HG03175 (cell line): ENCODE measurements at regions not wholly inside any gene's neighbourhood (a gene's known extent, or its start where the extent isn't known, plus 50 kb on each side); places are given as distances from the start of the nearest gene placed in this dataset.
"Not testable (repeated sequence)": the region's sequence is repeated elsewhere in the genome, so short reads cannot be mapped to it uniquely, and the experiment has no call there.

Experiments used
- ATAC-seq: cut with Tn5 transposase; IDR thresholded peaks from one replicate; pipeline ENCODE4 v1.9.1; 2021; ENCODE audit warnings: mild to moderate bottlenecking, moderate library complexity; ENCODE audit not compliant: unreplicated experiment

- not testable (repeated sequence) for ATAC-seq
Measured at GRCh38 chr6:30807566-30807965, 63.2 kb upstream of the IER3 start.

GRCh38 chr6:30806581-30807183, 62.3 kb upstream of the IER3 start:
- ATAC-seq = no peak

- ATAC-seq = no peak
Measured at GRCh38 chr6:30804333-30804732, 60.0 kb upstream of the IER3 start.

GRCh38 chr6:30802731-30803130, 58.4 kb upstream of the IER3 start:
- ATAC-seq = no peak

DNA sequence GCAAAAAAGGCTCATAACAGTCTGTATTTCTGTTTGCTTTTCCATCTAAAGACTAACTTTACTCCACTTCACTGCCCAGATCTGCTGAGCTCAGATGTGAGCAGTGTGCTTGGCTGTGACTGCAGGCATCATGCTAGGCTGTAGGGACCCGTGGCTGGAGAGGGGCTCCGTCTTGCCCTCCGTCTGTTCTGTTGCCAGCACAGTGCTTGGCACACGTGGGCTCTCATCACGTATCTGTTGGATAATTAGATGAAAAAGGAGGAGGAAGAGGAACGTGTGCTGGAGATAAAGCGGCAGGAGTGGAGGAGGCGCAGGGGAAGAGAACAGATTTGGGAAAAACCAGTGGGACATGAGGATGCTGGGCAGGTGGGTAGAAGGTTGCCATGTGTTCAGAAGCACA, 57.6 kb upstream of the IER3 start:
- no peak for ATAC-seq

DNA sequence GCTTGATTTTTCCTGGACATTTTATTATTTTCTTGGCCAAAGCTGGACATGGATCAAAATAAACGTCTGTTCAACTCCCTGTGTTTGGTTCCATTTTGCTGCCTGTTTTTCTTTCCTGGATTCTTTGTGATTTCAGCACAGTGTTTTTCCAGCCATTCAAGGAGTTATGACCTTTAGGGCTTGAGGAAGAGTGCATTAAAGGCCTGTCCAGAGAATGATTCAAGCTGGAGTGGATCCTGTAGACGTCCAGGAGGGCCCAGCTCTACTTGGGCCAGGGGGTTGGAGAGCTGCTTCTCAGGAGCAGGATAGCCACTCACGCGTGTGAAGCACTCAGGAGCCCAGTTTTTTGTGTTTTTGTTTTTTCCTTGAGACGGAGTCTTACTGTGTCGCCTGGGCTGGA, 56.5 kb upstream of the IER3 start:
- ATAC-seq = no peak

DNA sequence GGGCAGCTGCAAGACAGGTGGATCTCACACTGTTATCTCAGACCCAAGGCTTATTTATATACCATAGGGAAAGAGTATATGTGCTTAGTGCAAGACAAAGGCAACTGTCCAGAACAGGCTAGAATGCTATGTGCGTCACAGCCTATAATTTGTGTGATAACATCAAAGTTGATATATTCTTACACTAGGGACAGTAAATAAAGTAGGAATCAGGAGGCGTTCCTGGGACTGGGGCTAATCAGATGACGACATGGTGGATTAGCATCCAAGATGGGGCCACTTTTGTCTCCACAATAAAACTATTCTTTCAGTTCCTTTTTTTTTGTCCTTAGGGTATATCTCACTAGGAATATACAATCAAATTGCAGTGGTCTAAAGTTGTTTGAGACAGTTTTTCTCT, 54.9 kb upstream of the IER3 start:
- ATAC-seq = no peak

DNA sequence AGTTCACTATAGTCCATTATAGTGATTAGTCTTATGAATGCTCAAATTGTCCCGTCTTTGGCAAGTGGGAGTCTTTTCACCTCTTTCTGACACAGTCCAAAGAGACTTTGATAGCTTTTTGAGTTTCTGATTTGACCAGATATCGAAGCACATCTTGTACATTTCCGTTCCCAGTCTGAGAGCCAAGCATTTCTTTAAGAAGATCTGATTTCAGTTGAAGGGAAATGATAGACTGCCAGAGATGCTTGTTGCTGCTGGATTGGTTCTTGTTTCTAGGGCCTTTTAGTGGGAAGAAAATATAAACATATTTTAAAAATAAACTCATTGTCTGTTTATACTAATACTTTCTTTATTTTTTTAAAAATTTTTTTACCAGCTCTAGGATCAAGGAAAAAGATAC, 54.1 kb upstream of the IER3 start:
- no peak for ATAC-seq

GRCh38 chr6:30795549-30796293, 51.4 kb upstream of the IER3 start:
- no peak for ATAC-seq
